ENCODE measurements at regions not wholly inside any gene's neighbourhood (a gene's known extent, or its start where the extent isn't known, plus 50 kb on each side); places are given as distances from the start of the nearest gene placed in this dataset.

- no peak overlapping the region for H3K4me3 ChIP-seq (ENCODE audit: low read depth, low read length)
- TF ChIP-seq CTCF (IDR thresholded peaks at IDR 0.05; ENCODE audit: borderline replicate concordance, insufficient read depth, low read depth, low read length) = peak; percentile 12; the same call in 1 of the 2 replicates
Observed at GRCh38 chr10:47237316-47238260, 62.4 kb upstream of the GDF10 start.

- no peak overlapping the region for H3K4me3 ChIP-seq (ENCODE audit: low read depth, low read length)
- TF ChIP-seq CTCF (IDR thresholded peaks at IDR 0.05; ENCODE audit: borderline replicate concordance, insufficient read depth, low read depth, low read length) = no peak
Observed at GRCh38 chr10:47238331-47239095, 61.5 kb upstream of the GDF10 start.

GRCh38 chr10:47239211-47239610 lies 60.8 kb upstream of the GDF10 start:
- no peak for TF ChIP-seq CTCF (IDR thresholded peaks at IDR 0.05; ENCODE audit: borderline replicate concordance, insufficient read depth, low read depth, low read length)
- H3K4me3 ChIP-seq (ENCODE audit: low read depth, low read length) = no peak overlapping the region

- TF ChIP-seq CTCF (IDR thresholded peaks at IDR 0.05; ENCODE audit: borderline replicate concordance, insufficient read depth, low read depth, low read length) = no peak
- H3K4me3 ChIP-seq (ENCODE audit: low read depth, low read length) = no peak overlapping the region
Observed at GRCh38 chr10:47240173-47240572, 59.8 kb upstream of the GDF10 start.

GRCh38 chr10:47241256-47241655 lies 58.7 kb upstream of the GDF10 start:
- TF ChIP-seq CTCF (IDR thresholded peaks at IDR 0.05; ENCODE audit: borderline replicate concordance, insufficient read depth, low read depth, low read length) = no peak
- H3K4me3 ChIP-seq (ENCODE audit: low read depth, low read length) = no peak overlapping the region

- no peak overlapping the region for H3K4me3 ChIP-seq (ENCODE audit: low read depth, low read length)
- TF ChIP-seq CTCF (IDR thresholded peaks at IDR 0.05; ENCODE audit: borderline replicate concordance, insufficient read depth, low read depth, low read length) = no peak
Observed at GRCh38 chr10:47241946-47242867, 57.8 kb upstream of the GDF10 start.
